ENCODE measurements at regions not wholly inside any gene's neighbourhood (a gene's known extent, or its start where the extent isn't known, plus 50 kb on each side); places are given as distances from the start of the nearest gene placed in this dataset.

DNA sequence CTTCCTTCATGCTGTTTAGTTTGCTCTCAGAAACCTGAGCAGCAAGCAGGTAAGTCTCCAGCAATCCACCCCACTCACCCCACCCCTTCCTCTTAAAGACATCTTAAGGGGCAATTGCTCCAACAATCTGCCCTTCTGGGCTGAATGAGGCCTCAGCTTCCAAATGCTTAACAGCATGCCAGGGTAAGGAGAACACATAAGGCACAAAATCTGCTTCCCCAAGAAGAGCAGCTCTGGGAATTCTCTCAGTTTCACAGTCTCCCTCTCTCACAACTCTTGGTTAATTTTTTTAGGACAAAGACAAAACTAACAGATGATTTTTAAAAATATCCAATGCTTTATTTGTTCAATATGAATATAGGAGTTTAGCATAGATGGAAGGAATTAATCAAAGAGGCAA, 288.9 kb upstream of the CCDC196 start:
- TF ChIP-seq, protein P1, sequence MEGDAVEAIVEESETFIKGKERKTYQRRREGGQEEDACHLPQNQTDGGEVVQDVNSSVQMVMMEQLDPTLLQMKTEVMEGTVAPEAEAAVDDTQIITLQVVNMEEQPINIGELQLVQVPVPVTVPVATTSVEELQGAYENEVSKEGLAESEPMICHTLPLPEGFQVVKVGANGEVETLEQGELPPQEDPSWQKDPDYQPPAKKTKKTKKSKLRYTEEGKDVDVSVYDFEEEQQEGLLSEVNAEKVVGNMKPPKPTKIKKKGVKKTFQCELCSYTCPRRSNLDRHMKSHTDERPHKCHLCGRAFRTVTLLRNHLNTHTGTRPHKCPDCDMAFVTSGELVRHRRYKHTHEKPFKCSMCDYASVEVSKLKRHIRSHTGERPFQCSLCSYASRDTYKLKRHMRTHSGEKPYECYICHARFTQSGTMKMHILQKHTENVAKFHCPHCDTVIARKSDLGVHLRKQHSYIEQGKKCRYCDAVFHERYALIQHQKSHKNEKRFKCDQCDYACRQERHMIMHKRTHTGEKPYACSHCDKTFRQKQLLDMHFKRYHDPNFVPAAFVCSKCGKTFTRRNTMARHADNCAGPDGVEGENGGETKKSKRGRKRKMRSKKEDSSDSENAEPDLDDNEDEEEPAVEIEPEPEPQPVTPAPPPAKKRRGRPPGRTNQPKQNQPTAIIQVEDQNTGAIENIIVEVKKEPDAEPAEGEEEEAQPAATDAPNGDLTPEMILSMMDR (IDR thresholded peaks at IDR 0.05; ENCODE audit: low read length, missing control alignments) = no peak
- no peak for DNase-seq (ENCODE audit: low read depth)
- no peak overlapping the region for H3K4me3 ChIP-seq (replicated peaks; ENCODE audit: low read depth, low read length)

DNA sequence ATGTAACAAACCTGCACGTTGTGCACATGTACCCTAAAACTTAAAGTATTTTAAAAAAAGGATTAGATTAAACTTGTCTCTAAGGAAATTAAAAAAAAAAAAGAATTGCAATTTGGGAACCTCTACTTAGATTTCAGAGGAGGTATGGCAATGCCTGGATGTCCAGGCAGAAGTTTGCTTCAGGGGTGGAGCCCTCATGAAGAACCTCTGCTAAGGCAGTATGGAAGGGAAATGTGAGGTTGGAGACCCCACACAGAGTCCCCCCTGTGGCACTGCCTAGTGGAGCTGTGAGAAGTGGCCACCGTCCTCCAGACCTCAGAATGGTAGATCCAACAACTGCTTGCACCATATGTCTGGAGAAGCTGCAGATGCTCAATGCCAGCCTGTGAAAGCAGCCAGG, 279.6 kb upstream of the CCDC196 start:
- no peak for DNase-seq (ENCODE audit: low read depth)
- TF ChIP-seq, protein P1 (IDR thresholded peaks at IDR 0.05; ENCODE audit: low read length, missing control alignments) = no peak

GRCh38 chr14:66216763-66217162, 269.4 kb upstream of the CCDC196 start:
- TF ChIP-seq, protein P1 (IDR thresholded peaks at IDR 0.05; ENCODE audit: low read length, missing control alignments) = no peak
- no peak overlapping the region for H3K4me3 ChIP-seq (replicated peaks; ENCODE audit: low read depth, low read length)
- DNase-seq (ENCODE audit: low read depth) = no peak

More for the DNA sequence above, 279.6 kb upstream of the CCDC196 start:
- no peak overlapping the region for H3K4me3 ChIP-seq (replicated peaks; ENCODE audit: low read depth, low read length)

DNA sequence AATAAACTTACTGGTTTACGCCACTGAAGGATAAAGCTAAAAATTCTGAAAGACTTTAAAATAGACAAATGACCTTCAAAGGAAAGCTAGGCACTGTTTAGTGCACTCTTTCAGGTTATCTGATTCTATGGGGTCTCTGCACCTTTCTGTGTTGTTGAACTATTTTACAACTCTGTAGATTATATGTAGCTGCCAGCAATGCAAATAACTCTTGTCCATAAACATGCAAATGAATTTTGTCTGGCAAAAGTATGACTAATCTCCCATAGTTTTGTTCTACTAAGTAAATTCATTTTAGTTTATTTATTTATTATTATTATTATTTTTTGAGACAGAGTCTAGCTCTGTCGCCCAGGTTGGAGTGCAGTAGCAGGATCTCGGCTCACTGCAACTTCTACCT, 266.3 kb upstream of the CCDC196 start:
- TF ChIP-seq, protein P1 (IDR thresholded peaks at IDR 0.05; ENCODE audit: low read length, missing control alignments) = no peak
- no peak overlapping the region for H3K4me3 ChIP-seq (replicated peaks; ENCODE audit: low read depth, low read length)
- no peak for DNase-seq (ENCODE audit: low read depth)

GRCh38 chr14:66224492-66225178, 261.5 kb upstream of the CCDC196 start:
- DNase-seq (ENCODE audit: low read depth) = no peak
- TF ChIP-seq, protein P1 (IDR thresholded peaks at IDR 0.05; ENCODE audit: low read length, missing control alignments) = no peak
- H3K4me3 ChIP-seq (replicated peaks; ENCODE audit: low read depth, low read length) = no peak overlapping the region

DNA sequence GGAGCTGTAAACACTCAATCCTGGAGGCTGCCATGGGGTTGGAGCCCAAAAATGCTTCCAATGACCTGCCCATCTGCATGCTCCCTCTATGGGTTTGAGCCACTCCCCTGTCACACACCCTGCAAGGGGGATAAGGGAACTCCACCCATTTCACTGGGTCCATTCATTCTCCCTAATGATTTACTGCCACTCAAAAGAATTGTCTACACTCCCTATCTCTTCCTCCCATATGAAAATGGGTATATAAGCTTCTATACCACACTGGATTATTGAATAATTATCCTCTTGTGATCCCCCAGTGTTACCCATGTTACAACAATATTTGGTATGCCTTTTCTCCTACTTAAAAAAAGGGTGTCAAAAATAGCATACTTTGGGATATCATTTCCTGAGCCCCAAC, 260.8 kb upstream of the CCDC196 start:
- H3K4me3 ChIP-seq (replicated peaks; ENCODE audit: low read depth, low read length) = no peak overlapping the region

More for the DNA sequence above, 260.8 kb upstream of the CCDC196 start:
- TF ChIP-seq, protein P1 (IDR thresholded peaks at IDR 0.05; ENCODE audit: low read length, missing control alignments) = no peak
- no peak for DNase-seq (ENCODE audit: low read depth)
